ENCODE measurements at regions not wholly inside any gene's neighbourhood (a gene's known extent, or its start where the extent isn't known, plus 50 kb on each side); places are given as distances from the start of the nearest gene placed in this dataset.

GRCh38 chr2:220053919-220054318 is 426.5 kb downstream of the SLC4A3 start:
- DNase-seq (ENCODE audit: low spot score), result peak; percentile 37

- no peak for DNase-seq (ENCODE audit: low spot score)
Measured at GRCh38 chr2:220057391-220057790, 430.0 kb downstream of the SLC4A3 start.

- DNase-seq (ENCODE audit: low spot score), result no peak
Measured at GRCh38 chr2:220057916-220058315, 430.5 kb downstream of the SLC4A3 start.

GRCh38 chr2:220064111-220065030 is 436.9 kb downstream of the SLC4A3 start:
- DNase-seq (ENCODE audit: low spot score), result no peak

GRCh38 chr2:220065581-220065980 is 438.2 kb downstream of the SLC4A3 start:
- DNase-seq (ENCODE audit: low spot score), result no peak

- no peak for DNase-seq (ENCODE audit: low spot score)
Measured at GRCh38 chr2:220068846-220069245, 441.4 kb downstream of the SLC4A3 start.

- no peak for DNase-seq (ENCODE audit: low spot score)
Measured at GRCh38 chr2:220070349-220070748, 442.9 kb downstream of the SLC4A3 start.

GRCh38 chr2:220071696-220072095 is 444.3 kb downstream of the SLC4A3 start:
- no peak for DNase-seq (ENCODE audit: low spot score)

- DNase-seq (ENCODE audit: low spot score), result no peak
Measured at GRCh38 chr2:220072669-220073220, 445.3 kb downstream of the SLC4A3 start.

GRCh38 chr2:220075835-220076234 is 448.4 kb downstream of the SLC4A3 start:
- DNase-seq (ENCODE audit: low spot score), result no peak

GRCh38 chr2:220076734-220077133 is 449.3 kb downstream of the SLC4A3 start:
- DNase-seq (ENCODE audit: low spot score), result peak; percentile 17

GRCh38 chr2:220077488-220077887 is 450.1 kb downstream of the SLC4A3 start:
- no peak for DNase-seq (ENCODE audit: low spot score)

- no peak for DNase-seq (ENCODE audit: low spot score)
Measured at GRCh38 chr2:220078439-220078838, 451.0 kb downstream of the SLC4A3 start.

GRCh38 chr2:220079595-220079994 is 452.2 kb downstream of the SLC4A3 start:
- no peak for DNase-seq (ENCODE audit: low spot score)

- no peak for DNase-seq (ENCODE audit: low spot score)
Measured at GRCh38 chr2:220081171-220081570, 453.7 kb downstream of the SLC4A3 start.

- DNase-seq (ENCODE audit: low spot score), result no peak
Measured at GRCh38 chr2:220090050-220090449, 462.6 kb downstream of the SLC4A3 start.

- DNase-seq (ENCODE audit: low spot score), result no peak
Measured at GRCh38 chr2:220096406-220096805, 469.0 kb downstream of the SLC4A3 start.

- no peak for DNase-seq (ENCODE audit: low spot score)
Measured at GRCh38 chr2:220101980-220102379, 474.6 kb downstream of the SLC4A3 start.

GRCh38 chr2:220103596-220103995 is 476.2 kb downstream of the SLC4A3 start:
- DNase-seq (ENCODE audit: low spot score), result no peak

- peak; percentile 32 for DNase-seq (ENCODE audit: low spot score)
Measured at GRCh38 chr2:220104871-220105351, 477.5 kb downstream of the SLC4A3 start.

GRCh38 chr2:220106065-220106464 is 478.6 kb downstream of the SLC4A3 start:
- DNase-seq (ENCODE audit: low spot score), result no peak

- no peak for DNase-seq (ENCODE audit: low spot score)
Measured at GRCh38 chr2:220107380-220107791, 480.0 kb downstream of the SLC4A3 start.

- no peak for DNase-seq (ENCODE audit: low spot score)
Measured at GRCh38 chr2:220114443-220114842, 487.0 kb downstream of the SLC4A3 start.

All from iPS-NIHi11 (cell line).